NCI-H748 (cell line): ENCODE measurements at regions not wholly inside any gene's neighbourhood (a gene's known extent, or its start where the extent isn't known, plus 50 kb on each side); places are given as distances from the start of the nearest gene placed in this dataset.
A peak's percentile ranks its signal among the peaks of the same experiment; 100 is the strongest.

Experiments
- DNase-seq: peaks from one replicate; lab custom pipeline; 2025; ENCODE audit not compliant: unreplicated experiment; lab: John Stamatoyannopoulos, UW

DNA sequence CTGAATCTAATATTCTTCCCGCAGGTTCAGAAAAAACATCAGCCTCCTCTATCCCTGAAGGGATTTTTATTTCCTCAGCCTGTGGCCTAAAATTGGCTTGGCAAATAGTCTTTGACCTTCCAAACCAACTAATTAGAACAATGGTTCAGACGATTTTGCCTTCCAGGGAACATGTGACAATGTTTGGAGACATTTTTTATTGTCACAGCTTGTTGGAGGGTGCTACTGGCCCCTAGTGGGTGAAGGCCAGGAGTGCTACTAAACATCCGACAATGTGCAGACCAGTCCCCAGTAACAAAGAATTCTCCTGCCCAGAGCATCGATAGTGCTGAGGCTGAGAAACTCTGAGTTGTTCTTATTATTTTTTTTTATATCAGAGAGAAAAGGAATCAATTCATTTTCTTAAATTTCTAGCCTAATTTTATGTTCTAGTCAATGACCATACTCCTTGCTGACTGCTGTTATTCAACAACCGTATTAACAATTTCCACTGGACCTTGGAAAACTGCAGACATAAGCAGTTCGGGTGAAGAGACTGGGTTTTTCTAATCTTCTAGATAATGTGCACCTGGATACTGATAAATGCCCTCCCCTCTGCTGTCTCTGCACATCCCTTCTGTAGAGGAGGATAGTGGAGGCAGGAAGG lies 280.7 kb downstream of the LMX1A start:
- peak; percentile 72 for DNase-seq

DNA sequence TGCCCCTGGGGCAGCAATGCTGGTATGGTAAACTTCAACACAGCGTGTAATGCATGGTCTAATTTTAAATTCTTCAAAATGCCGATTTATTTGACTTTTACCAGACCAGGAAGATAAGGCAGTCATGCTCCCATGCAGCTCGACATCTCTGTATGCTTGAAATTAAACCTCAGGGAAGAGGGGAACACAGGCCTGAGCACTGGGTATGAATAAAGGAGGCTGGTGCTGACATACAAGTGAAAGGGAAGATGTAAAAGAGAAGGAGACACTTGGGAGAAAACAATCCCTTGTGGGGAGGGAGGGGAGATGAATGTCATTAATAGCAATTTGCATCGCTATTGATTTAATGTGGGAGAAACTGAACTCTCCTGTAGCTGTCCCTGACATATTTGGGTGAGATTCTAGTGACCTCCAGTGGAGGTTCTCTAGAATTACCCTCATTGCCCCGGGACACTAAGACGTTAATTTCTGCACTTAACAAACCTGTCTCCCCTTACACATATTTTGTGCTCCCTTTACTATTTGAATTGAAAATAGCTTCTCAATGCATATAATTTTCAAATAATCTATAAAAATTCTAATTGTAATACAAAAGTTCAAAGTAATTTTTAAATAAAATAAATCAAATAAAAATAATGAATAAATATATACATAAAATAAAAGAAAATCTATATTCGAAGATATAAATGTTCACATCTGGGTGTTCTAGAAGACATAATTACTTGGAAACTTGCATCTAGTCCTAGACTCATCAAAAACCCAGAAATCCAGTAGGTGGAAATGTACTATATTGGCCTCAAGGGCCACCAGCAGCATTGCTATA lies 283.1 kb downstream of the LMX1A start:
- peak; percentile 78 for DNase-seq

DNA sequence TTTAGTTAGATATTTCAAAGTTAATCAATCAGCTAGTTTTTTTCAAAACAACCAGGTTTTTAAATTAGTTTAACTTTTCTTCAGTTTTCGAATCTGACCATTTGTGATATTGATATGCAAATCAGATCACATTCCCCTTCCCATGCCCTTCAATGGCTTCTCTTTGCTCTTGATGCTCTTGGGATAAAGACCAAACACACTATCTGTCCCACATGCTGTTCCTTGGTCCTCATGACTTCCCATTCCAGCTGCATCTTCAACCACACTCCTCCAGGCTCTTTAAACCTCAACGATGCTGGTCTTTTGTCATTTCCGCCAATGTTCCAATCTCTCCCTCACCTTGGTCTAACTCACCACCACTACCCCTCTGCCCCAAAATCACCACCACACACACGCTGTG lies 285.8 kb downstream of the LMX1A start:
- DNase-seq = peak; percentile 33

DNA sequence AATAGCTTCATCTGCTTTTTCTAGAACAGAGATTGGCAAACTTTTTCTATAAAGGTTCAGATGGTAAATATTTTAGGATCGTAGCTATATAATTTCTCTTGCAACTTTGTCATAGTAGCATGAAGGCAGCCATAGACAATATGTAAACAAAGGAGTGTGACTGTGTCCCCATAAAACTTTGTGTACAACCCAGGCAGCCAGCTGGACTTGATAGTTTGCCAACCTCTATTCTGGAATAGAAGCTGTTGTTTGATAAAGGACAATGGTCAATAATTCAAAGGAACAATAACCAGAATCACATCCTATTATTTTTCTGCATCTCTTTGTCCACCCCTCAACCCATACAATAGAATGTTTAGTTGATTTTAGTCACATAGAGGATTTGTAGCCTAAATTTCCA lies 286.7 kb downstream of the LMX1A start:
- peak; percentile 91 for DNase-seq

DNA sequence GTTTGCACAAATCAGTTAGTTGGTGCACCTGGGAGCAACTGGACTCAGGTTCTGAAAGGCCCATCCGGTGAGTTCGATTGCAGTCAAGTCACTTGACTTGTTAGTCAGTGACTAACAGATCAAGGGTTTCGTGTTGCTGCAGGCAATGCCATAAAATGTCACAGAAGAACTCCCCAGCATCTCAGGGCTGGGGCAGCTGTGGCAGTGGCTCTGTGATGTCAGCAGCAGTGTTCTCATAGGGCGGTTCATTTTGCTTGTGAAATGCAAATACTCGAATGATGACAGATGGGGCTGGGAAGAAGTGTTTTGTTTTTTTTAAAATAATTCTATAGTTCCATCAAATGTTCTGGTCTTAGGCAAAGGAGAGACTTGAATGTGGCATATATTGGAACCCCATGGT lies 287.8 kb downstream of the LMX1A start:
- peak; percentile 79 for DNase-seq

DNA sequence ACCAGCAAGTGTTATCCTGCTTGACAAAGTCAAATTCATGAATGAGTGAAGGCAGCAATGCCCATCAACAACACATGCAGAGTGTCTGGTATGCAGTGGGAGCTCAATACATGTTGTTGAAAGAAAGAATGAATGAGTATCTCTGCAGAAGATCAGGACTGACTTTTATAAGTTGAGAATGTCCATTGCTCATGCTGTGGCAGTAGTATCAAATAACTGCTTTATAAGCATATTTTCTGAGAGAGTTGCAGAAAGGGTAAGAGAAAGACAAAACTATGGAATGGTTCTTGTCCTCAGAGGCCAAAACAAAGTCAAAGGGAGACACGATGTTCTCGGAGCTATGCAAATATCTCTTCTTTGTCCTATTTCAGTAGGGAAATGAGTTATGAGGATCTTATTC lies 288.7 kb downstream of the LMX1A start:
- no peak for DNase-seq

DNA sequence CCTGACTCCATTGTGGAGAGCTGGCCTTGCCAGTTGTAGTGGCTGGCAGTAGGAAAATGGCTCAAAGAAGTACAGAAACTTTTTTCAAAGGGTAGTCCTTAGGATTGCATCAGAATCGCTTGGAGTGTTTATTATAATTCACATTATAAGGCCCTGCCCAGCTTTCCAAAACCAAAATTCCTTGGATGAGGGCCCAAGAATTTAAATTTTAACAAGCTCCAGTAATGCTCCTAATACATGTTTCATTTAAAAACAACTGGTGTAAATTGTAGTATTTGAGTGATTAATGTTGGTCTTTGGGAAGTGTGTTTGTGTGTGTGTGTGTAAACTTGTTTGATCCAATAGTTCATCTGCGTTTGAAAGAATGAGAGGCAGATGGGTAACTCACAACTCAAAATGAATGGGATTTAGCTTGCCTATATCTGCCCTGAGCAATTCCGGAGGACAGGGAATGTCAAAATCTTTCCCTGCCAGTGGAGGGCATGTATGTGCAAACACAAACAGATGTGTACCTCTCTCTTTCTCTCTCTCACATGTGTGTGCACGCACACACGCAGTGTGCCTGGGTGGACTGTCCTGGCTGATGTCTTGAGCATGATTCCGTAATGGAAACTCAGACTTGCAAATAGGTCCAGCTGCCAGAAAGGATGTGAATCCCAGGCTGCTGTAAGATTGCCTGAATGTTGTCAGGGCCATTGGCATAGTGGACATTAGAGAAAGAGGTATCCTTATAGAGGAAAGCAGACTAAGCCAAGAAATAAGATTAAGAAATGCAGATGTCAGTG lies 293.1 kb downstream of the LMX1A start:
- no peak for DNase-seq

DNA sequence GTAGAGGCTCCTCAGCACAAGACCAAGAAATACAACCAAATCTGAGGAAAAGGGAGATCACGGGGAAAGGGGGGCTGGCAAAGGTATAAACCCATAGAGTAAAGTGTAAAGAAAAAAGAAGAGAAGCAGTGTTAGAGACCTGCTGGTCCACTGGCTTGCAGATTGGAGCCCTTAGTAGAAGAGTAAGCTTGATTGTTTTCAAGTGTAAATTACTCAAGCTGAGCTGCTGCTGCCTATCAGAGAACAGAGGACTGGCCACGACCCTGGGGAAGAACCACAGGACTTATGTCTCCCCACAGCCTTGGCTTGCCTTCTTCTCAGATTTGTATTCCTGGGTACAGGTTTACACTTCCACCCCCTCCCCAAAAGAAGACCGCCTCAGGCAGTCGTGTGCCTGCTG lies 294.2 kb downstream of the LMX1A start:
- DNase-seq = no peak

DNA sequence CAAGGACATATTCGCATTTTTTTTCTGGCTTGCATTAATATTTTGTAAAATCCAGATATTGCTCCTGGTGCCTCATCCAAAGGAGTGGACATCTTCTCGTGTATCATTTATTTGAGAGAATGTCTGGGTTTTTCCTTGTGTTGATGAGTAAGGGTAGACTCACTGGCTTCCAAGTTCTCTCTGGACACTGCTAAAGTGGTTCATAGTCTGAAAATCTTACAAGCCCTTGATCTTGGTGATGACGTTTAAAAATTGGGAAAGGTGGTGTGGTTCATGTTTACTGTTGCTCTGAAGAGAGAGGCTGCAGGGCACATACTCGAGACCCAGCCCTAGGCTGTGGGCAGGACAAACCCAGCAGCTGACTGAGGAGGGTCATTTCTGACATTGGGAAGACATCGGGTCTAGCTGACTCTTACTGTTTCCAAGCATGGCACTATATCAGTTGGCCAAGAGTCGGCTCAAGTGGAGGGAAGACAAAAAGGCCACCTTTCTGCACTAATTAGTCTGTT lies 296.2 kb downstream of the LMX1A start:
- no peak for DNase-seq

DNA sequence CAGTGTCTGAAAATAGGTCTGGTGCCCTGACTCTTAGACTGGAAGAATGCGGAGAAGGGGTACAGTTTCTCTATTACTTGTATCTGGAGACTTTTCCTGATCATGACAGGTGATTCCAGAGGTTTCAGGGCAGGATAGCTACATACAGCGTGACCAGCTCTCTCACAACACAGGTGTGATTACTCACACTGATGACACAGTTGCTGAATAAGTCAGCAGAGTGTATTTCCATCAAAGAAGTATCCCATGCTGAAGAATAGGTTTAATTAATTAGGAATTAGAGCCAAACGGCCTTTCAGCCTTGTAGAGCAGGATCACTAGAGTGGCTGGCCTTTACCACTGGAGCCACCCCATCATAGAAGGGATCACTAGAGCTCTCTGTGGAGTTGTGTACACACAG lies 298.6 kb downstream of the LMX1A start:
- peak; percentile 29 for DNase-seq

DNA sequence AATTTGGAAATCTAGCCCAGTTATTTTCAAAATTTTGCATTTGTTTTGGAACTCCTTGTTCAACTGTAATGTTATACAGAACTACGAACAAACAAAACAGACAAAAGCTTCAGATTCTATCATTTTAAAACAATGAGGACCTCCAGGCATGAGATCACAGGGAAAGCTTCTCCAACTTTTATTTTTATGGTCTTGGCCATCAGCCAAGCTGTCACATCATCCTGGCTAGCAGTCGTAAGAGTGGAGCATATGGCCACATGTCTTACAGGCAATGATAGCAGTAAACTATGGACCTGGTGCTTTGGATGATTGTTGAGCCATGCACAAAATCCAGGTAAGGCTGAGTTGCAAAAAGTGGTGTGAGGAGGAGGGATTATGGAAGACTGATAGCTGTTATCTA lies 299.6 kb downstream of the LMX1A start:
- DNase-seq = peak; percentile 73

DNA sequence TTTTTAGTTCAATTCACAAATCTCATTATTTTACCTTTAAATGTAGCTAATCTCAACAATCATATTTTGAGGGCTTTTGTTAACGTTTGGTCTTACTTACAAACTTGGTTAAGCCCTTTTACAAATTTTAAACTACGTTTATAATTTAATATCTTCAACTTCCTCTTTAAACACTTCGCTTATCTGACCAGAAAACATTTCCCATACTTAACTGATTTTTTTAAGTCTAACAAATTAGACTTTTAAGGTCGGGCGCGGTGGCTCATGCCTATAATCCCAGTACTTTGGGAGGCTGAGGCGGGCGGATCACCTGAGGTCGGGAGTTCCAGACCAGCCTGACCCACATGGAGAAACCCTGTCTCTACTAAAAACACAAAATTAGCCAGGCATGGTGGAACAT lies 300.9 kb downstream of the LMX1A start:
- no peak for DNase-seq

DNA sequence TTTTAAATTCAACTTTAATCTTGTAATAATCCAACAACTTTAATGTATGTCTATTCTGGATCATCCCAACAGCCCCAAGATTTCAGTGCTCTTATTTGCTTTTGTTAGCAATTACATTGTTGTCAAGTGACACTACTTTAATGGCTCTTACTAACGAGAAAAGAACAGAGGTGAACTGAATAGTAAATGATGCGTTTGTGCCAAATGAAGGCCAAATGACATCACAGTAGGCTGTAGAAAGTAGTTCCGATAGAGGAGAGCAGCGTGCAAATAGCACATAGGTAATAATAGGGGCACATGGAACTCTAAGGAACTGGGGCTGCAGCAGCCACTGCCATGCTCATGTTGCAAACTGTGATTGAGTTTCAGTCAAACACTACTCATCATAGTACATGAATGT lies 301.9 kb downstream of the LMX1A start:
- peak; percentile 41 for DNase-seq

DNA sequence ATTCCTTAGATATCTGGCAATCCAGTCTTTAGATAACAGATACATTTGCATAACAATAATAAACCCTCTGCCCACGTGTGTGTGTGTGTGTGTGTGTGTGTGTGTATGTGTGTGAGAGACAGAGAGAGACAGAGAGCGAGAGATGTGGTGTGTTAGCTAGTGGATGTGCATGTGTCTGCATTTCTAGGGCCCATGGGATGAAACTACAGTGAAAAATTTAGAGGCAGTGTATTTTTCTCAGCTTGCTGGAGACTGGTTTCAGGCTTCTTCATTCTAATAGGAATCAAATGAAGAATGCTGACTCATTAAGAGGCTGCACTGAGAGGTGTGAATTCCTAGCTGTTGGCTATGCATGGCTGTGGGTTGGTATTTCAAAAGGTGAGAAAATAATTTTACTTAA lies 303.2 kb downstream of the LMX1A start:
- no peak for DNase-seq

DNA sequence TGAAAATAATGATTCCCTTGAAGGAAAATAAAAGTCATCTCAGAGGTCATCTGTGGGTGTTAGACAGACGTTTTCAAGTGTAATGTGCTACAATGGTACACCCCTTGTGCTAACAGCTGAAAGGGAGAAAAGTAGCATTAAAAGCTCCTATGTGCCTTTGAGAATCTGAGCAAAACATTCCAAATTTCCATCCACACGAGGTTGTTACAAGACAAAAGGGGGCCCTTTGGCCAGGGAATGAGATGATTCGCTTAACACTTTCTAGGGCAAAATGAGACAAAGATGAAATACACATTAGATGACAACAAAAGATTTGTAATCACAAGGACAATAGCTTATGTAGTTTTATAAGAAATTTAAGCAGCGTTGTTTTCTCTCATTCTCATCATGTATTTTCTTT lies 303.6 kb downstream of the LMX1A start:
- no peak for DNase-seq

DNA sequence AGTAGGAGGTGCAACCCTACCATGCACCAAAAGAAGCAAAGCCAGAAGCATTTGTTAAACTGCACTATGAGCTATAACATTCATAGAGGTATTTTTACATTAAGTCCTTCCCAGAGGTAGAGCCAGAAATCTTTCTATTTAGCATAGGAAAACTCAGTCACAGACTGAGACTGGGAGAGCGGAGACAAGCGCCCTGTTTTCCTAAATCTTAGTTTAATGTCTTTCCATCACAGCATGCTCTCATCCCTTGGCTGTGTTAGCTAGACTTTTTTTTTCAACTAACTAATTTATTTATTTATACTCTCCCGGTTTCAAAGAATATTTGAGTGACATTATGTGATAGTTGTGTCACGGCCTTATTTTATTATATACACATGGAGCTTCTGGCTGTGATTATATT lies 304.1 kb downstream of the LMX1A start:
- DNase-seq = no peak

DNA sequence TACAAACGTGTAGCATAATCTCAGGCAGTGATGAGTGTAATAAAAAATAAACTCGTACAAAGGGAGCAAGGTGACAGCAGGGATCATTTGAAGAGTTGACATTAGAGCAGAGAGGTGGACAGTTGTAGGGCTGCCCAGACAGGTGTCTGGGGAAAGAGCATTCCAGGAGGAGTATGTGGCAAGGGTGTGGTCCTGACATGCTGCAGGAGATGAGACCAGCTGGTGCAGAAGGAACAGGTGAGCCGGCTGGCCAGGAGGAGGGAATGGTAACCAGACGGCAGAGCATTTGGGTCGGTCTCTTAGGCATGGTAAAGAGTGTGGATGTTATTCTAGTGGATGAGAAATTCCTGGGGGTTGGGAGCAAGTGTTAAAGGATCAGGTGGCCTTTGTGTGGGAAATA lies 306.3 kb downstream of the LMX1A start:
- DNase-seq = peak; percentile 75

DNA sequence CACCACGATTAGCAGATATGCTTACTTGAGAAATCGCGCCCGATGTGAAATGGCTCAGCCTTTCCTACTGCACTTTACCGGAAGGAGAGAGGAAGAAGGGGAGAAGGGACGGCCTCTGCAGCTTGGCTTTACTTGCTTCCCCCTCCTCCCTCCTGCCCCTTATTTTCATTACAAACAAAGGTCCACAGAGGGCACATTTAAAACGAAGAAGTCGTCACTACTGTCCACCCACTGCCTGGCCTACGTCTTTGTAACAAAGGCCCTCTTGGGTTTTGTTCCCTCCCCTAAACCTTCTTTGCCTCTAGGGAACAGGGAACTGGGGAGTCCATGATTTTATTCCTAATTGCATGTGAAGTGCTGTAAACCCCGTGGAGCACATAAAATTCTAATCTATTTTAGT lies 308.5 kb downstream of the LMX1A start:
- DNase-seq = no peak

DNA sequence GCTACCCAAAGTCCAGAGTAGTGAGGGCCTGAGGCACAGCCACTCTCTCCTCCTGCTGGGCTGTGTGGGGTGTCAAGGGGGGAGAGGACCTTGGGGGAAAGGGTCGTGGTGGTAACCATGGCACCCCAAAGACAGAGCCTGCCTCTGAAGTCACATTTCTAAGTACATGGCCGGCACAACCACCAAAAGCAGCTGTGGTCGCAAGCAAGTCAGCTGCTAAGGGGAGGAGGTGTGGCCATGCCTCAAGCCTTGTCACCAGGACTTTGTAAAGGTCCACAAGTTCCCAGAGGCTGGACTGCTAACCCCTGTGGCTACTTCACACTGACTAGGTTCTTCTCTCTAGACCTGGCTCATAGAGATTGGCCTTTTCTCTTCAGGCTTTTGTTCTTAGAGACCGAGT lies 310.6 kb downstream of the LMX1A start:
- DNase-seq = no peak

DNA sequence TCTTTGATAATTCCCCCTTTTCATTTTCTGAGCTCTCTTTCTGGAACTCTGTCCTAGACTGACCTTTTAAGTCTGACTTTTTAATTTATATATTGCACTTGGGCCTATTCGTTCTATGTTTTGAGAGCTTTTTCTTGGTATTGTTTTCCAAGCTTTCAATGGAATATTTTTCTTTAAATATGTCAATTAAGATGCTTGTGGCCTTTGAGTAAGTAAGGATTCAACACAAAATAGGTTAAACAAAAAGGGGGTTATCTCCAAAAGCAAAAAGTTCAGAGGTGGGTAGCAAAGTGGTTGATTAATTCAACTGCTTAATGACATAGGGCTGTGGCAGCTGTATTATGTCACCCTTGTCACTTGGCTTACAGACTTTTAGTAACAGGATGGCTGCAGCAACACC lies 315.9 kb downstream of the LMX1A start:
- no peak for DNase-seq

DNA sequence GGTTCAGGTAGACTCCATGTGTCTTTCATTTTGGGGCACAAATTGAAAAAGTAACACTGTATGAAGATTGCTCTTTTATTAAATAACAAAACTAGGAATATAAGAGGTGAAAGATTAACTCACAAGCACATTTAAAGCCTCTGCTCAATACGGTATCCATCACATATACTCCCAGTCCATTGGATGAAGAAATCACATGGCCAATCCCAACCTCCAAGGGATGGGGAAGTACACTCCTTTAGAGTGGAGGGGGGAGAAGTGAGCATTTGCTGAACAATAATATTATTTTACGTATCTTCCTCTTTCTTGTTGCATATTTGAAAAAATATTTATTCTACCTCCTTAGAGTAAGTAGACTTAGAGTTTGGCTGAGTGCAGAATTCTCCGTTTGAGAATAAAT lies 316.5 kb downstream of the LMX1A start:
- DNase-seq = no peak

DNA sequence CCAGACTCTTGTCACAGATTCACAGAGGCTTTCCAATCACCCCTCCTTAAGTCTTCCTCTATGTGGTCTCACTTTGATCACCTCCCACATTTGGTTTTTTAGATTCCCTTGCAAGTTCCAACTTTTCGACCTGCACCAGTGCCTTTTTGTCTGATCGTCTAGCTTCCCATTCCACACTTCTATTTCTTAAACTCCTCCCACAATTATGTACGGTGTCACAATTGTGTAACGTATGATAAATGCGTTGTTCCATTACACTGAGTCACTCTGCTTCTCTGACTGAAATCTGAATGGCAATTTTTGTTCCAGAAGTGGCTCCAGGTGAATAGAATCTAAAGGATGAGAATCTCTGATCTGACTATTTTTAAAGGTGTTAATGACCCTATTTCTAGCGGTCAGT lies 320.1 kb downstream of the LMX1A start:
- DNase-seq = no peak
